ENCODE measurements at regions not wholly inside any gene's neighbourhood (a gene's known extent, or its start where the extent isn't known, plus 50 kb on each side); places are given as distances from the start of the nearest gene placed in this dataset.

DNA sequence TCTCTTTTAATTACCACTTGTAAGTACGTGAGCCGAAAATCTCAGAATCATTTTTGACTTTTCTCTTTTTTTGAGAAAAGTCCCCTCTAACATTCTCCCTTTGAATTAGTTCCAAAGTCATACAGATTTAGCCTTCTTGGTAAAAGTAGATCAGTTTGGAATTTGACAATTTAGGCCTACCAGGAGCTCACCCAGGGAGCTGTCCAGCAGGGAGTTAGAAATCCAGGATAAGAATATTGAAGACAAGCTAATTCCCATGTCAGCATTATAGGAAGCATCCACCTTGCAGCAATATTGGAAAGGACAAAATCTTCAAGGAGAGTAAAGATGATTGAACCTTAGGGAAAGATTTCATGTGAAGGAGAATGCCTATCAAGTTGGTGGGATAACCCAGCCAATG, 352.2 kb upstream of the CPEB2 start:
- no peak overlapping the region for H3K4me3 ChIP-seq (ENCODE audit: control insufficient read depth in 2 of 3, extremely low read depth in 1 of 3, insufficient read depth in 2 of 3, low read depth in 1 of 3, low read length in 3 of 3)
- H3K4me2 ChIP-seq (ENCODE audit: control insufficient read depth, extremely low read depth, insufficient read depth, low read depth, low read length): no peak overlapping the region
- no peaks in the 10 kb centered on the region for H3K9me1 ChIP-seq (ENCODE audit: control insufficient read depth, extremely low read depth, insufficient read depth, low read length)
- H3K9me3 ChIP-seq (ENCODE audit: control insufficient read depth, low read depth, low read length): no peaks in the 10 kb centered on the region
- no peaks in the 10 kb centered on the region for H4K20me1 ChIP-seq (ENCODE audit: control insufficient read depth, extremely low read depth, insufficient read depth, low read length)
- no peak overlapping the region for H2AFZ ChIP-seq (ENCODE audit: control insufficient read depth, low read length)
- no peak overlapping the region for H3K27ac ChIP-seq (ENCODE audit: control insufficient read depth, insufficient read depth, low read length)
- H3K27me3 ChIP-seq (ENCODE audit: control insufficient read depth, extremely low read depth, insufficient read depth, low read length): no peaks in the 10 kb centered on the region
- FAIRE-seq (peak; percentile 36), DNase-seq (ENCODE audit: low read depth, low spot score) (no peak)
- no peak overlapping the region for H3K9ac ChIP-seq (ENCODE audit: control insufficient read depth, extremely low read depth, insufficient read depth, low read length)
- no peaks in the 10 kb centered on the region for H3K4me1 ChIP-seq (ENCODE audit: control insufficient read depth, extremely low read depth, insufficient read depth, low read length)
- H3K79me2 ChIP-seq (ENCODE audit: control insufficient read depth, insufficient read depth, low read length): no peaks in the 10 kb centered on the region
- dilution Hi-C loops (cut with MboI; ENCODE audit: extremely low pct_ligation_motif_present, low sequenced_read_pairs): no loop called here
- H3K36me3 ChIP-seq (ENCODE audit: control insufficient read depth in 2 of 2, extremely low read depth in 1 of 2, insufficient read depth in 2 of 2, low read length in 2 of 2): no peaks in the 10 kb centered on the region
- TF ChIP-seq, protein P1, sequence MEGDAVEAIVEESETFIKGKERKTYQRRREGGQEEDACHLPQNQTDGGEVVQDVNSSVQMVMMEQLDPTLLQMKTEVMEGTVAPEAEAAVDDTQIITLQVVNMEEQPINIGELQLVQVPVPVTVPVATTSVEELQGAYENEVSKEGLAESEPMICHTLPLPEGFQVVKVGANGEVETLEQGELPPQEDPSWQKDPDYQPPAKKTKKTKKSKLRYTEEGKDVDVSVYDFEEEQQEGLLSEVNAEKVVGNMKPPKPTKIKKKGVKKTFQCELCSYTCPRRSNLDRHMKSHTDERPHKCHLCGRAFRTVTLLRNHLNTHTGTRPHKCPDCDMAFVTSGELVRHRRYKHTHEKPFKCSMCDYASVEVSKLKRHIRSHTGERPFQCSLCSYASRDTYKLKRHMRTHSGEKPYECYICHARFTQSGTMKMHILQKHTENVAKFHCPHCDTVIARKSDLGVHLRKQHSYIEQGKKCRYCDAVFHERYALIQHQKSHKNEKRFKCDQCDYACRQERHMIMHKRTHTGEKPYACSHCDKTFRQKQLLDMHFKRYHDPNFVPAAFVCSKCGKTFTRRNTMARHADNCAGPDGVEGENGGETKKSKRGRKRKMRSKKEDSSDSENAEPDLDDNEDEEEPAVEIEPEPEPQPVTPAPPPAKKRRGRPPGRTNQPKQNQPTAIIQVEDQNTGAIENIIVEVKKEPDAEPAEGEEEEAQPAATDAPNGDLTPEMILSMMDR (optimal IDR thresholded peaks at IDR 0.05 in 1 of 3, IDR thresholded peaks at IDR 0.05 in 1 of 3, conservative IDR thresholded peaks at IDR 0.05 in 1 of 3; ENCODE audit: extremely low read depth in 1 of 3, insufficient read depth in 2 of 3, low read length in 3 of 3): no peak
- TF ChIP-seq EZH2 (IDR thresholded peaks at IDR 0.05; ENCODE audit: low read length): no peak

DNA sequence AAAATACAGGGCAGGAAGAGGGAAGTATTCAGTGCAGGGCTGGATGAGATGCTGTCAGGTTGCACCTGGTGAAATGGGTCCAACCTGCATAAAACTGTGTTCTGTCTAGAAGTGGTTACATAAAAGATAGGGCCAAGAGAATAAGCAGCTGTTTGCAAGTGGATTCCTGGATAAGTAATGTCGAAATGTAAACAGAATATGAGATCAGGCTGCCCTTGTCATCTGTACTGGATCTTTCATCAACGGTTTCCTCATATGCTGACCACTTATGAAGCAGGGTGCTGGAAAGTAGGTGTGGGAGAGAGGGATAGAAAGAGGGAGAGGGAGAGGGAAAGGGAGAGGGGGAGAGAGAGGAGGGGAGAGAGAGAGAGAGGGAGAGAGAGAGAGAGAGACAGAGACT, 349.8 kb upstream of the CPEB2 start:
- Histone ChIP-seq H3K9ac (ENCODE audit: control insufficient read depth, extremely low read depth, insufficient read depth, low read length) (no peak overlapping the region), H3K4me2 (ENCODE audit: control insufficient read depth, extremely low read depth, insufficient read depth, low read depth, low read length) (no peak overlapping the region), H3K9me1 (ENCODE audit: control insufficient read depth, extremely low read depth, insufficient read depth, low read length) (no peaks in the 10 kb centered on the region), H3K4me3 (ENCODE audit: control insufficient read depth in 2 of 3, extremely low read depth in 1 of 3, insufficient read depth in 2 of 3, low read depth in 1 of 3, low read length in 3 of 3) (no peak overlapping the region), H3K9me3 (ENCODE audit: control insufficient read depth, low read depth, low read length) (no peaks in the 10 kb centered on the region), H3K27me3 (ENCODE audit: control insufficient read depth, extremely low read depth, insufficient read depth, low read length) (no peaks in the 10 kb centered on the region), H3K27ac (ENCODE audit: control insufficient read depth, insufficient read depth, low read length) (no peak overlapping the region), H4K20me1 (ENCODE audit: control insufficient read depth, extremely low read depth, insufficient read depth, low read length) (no peaks in the 10 kb centered on the region), H2AFZ (ENCODE audit: control insufficient read depth, low read length) (no peak overlapping the region), H3K79me2 (ENCODE audit: control insufficient read depth, insufficient read depth, low read length) (no peaks in the 10 kb centered on the region), H3K4me1 (ENCODE audit: control insufficient read depth, extremely low read depth, insufficient read depth, low read length) (no peaks in the 10 kb centered on the region), H3K36me3 (ENCODE audit: control insufficient read depth in 2 of 2, extremely low read depth in 1 of 2, insufficient read depth in 2 of 2, low read length in 2 of 2) (no peaks in the 10 kb centered on the region)
- no peak for TF ChIP-seq EZH2 (IDR thresholded peaks at IDR 0.05; ENCODE audit: low read length)
- TF ChIP-seq, protein P1 (optimal IDR thresholded peaks at IDR 0.05 in 1 of 3, IDR thresholded peaks at IDR 0.05 in 1 of 3, conservative IDR thresholded peaks at IDR 0.05 in 1 of 3; ENCODE audit: extremely low read depth in 1 of 3, insufficient read depth in 2 of 3, low read length in 3 of 3): no peak
- no peak for FAIRE-seq
- no peak for DNase-seq (ENCODE audit: low read depth, low spot score)
- dilution Hi-C loops (cut with MboI; ENCODE audit: extremely low pct_ligation_motif_present, low sequenced_read_pairs): no loop called here
